ENCODE measurements at regions not wholly inside any gene's neighbourhood (a gene's known extent, or its start where the extent isn't known, plus 50 kb on each side); places are given as distances from the start of the nearest gene placed in this dataset.

GRCh38 chr7:32177232-32177631, 107.0 kb upstream of the PDE1C start:
- no peak for DNase-seq

DNA sequence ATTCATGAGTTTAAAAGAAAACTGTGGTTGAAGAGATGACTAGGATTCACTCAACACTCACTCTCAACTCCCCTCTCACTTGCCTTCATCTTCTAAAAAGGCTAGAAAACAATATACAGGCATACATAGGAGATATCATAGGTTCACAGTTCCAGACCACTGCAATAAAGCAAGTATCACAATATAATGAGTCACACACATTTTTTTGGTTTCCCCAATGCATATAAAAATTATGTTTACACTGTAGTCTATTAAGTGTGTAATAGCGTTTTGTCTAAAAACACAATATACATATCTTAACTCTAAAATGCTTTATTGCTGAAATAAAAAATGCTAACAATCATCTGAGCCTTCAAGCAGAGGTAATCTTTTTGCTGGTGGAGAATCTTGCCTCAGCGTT, 104.9 kb upstream of the PDE1C start:
- DNase-seq, result no peak

DNA sequence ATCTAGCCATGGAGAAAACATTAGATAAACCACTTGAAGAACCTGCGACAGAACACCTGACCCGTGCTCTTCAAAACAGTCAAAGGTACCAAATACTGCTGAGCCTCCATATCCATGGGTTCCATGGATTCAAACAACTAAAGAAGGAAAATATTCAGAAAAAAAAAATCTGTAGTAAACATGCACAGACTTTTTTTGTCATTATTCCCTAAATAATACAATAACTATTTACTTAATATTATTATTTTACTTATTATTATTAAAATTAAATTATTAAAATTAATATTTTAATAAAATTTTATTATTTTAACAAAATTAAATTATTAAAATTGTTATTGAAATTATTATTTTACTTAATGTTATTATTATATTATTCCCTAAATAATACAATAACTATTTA, 101.0 kb upstream of the PDE1C start:
- DNase-seq, result no peak

- DNase-seq, result no peak
These were observed 100.6 kb upstream of the PDE1C start for GRCh38 chr7:32170838-32171237.

- no peak for DNase-seq
These were observed 99.0 kb upstream of the PDE1C start for GRCh38 chr7:32169228-32169627.

GRCh38 chr7:32167815-32168214, 97.6 kb upstream of the PDE1C start:
- DNase-seq, result no peak

- no peak for DNase-seq
These were observed 97.0 kb upstream of the PDE1C start for GRCh38 chr7:32167256-32167655.

DNA sequence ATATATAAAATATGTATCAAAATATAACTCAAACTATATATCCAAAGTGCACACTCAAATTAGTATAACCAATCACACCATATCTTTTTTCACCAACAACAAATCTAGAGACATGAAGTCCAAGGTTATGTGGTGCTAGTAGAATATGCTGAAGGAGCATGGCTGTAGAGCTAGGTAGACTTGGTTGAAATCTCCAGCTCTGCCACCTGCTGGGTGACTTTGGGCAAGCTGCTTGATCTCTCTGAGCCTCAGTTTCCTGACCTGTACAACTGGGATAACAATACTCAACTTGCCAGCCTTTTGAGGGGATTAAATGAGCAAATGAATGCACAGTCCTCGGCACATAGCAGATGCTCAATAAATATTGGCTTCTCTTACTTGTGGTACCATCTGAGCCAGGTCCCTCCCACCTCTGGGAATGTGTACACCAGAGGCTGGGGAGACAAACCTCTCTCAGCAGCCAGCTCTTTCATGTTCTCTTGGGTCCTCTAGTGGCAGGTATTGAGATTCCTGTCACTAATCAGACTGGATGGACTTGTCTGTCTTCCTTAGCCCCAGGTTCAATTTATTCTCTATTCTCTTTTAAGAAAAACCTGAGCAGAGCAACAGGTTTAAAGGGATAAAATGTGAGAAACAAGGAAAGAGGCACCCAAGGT, 94.3 kb upstream of the PDE1C start:
- DNase-seq, result peak; percentile 16

DNA sequence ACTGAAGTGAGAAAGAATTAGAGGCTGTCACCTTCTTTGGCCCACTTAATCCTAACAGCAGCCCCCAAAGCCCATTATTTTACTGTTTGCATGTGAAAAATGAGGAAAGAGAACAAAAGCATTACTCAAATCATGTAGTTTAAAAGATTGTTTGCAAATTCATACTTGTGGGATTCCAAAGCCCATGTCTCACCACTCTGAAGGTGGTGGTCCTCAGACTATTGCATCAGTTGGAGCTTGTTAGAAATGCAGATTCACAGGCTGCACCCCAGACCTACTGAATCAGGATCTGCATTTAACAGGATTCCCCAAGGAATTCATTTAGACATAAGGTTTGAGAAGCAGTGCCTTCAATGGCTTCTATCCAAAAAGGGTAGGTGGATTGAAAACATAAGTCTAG, 93.7 kb upstream of the PDE1C start:
- no peak for DNase-seq

- no peak for DNase-seq
These were observed 93.1 kb upstream of the PDE1C start for GRCh38 chr7:32163141-32163806.

DNA sequence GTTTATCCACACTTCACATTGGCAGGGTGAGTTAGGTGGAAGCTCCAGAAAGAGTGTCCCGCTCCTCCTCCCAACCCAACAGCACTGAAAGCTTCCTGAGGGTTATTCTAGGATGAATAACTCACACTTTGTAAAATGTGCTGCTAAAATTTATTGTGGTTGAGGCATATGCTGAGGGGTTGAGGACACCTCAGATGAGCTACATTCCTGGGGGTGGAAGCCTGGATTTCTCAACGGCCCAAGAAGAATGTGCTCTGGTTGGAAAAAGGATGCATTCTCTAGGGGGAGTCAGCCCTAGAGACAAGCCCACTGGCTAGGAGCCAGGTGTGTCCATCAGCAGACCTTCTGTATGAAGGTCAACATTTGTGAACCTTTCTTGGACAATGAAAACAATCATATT, 91.5 kb upstream of the PDE1C start:
- DNase-seq, result no peak

- DNase-seq, result no peak
These were observed 88.8 kb upstream of the PDE1C start for GRCh38 chr7:32158751-32159745.

GRCh38 chr7:32158076-32158475, 87.9 kb upstream of the PDE1C start:
- DNase-seq, result no peak

GRCh38 chr7:32155712-32156111, 85.5 kb upstream of the PDE1C start:
- no peak for DNase-seq

- no peak for DNase-seq
These were observed 84.6 kb upstream of the PDE1C start for GRCh38 chr7:32154797-32155196.

DNA sequence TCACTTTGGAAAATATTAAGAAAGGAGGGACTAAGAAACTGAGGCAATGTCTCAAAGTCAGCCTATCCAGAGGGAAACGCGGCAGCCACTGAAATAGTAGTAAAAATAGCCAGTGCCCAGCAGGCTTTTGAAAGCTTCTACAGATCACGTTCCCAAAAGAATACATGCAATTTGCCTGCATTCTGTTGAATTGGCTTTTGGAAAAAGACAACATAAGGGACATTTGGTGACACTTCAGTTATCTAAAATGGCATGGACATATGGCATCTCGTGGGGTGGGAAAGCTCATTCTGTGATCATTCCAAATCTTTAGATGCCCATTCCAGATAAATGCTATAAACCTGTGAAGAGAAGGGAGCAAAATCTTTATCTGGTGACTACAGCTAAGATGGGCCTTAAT, 82.8 kb upstream of the PDE1C start:
- no peak for DNase-seq

DNA sequence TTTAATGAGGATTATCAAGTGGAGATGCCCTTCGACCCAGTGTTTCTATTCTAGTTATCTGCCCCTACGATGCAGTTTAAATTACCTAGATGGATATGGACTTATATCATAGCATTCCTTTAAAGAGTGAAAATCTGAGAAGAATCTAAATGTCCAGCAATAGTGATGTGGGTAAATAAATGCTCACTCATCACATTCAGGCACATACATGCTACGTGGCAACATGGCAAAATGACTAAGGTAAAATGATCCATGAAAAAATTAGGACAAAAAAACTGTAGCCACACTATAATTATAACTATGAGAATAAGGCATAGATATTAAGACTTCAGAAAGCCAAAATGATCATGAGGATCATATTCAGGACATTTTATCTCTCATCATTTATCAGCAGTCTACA, 82.4 kb upstream of the PDE1C start:
- no peak for DNase-seq

DNA sequence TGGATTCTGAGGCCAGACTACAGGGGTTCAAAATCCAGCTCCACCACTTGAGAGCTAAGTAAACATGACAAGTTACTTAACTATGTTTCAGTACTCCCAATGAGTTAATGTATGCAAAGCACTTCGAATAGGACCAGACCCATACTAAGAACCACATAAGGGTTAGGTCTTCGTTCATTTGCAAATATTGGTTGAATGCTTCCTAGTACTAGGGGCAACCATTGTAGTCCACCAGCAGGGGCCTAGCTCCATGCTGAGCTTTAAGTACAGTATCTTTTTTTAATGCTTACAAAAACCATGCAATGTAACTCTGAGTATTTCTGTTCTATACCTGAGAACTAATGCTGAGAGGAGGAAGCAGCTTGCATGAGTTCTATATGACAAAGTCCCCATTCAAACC, 80.4 kb upstream of the PDE1C start:
- DNase-seq, result no peak

GRCh38 chr7:32150039-32150438, 79.8 kb upstream of the PDE1C start:
- DNase-seq, result no peak

DNA sequence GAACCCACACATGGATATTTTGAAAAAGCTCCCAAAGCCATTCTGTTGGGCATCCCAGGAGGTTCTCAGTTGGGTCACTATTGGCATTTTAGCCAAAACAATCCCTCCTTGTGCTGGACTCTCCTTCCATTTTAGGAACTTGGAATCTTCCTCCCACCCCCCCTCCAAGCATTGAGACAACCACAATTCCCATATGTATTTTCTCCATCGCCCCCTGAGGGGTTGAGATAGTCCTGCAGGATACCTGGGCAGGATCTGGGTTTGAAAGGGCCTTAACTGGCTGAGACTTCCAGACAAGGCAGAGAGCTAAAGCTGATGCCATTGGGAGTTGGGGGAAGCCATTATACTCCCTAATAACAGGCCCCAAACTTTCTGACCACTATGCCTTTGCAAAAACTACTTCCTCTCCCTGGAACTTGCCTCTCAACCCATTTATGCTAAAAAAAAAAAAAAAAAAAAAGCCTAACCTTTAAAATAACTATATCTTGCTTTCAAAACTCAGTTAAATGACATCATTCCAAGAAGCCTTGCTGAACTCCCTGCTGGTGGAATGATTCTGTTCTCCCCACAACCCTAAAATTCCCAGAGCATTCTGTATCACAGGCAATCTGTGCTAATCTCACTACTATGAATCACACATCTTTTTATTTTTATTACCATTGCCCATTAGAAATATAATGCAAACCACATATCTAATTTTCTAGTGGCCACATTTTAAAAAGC, 77.5 kb upstream of the PDE1C start:
- no peak for DNase-seq

GRCh38 chr7:32145911-32146310, 75.7 kb upstream of the PDE1C start:
- DNase-seq, result no peak

- DNase-seq, result no peak
These were observed 74.5 kb upstream of the PDE1C start for GRCh38 chr7:32144676-32145075.

Measured in renal pelvis (tissue), 1 donor.